T47D (cell line): ENCODE measurements at regions not wholly inside any gene's neighbourhood (a gene's known extent, or its start where the extent isn't known, plus 50 kb on each side); places are given as distances from the start of the nearest gene placed in this dataset.

Experiments used
- DNase-seq, 2 experiments: peaks; one replicate each; pipeline versions ENCODE4 v3.0.0 to v3.0.0-alpha.2; 2011 to 2012; ENCODE audit warnings: low read depth in 1 of 2, low spot score in 1 of 2
- JUND ChIP-seq: IDR thresholded peaks from 2 replicates; pipeline ENCODE4 v1.6.1; 2012; ENCODE audit warnings: low read depth
- in situ Hi-C: cut with HindIII; loops from 2 replicates; pipeline ENCODE4 v1.10.0; 2016; ENCODE audit warnings: low sequenced_read_pairs, low pct_unique_long_range_greater_than_20kb

DNA sequence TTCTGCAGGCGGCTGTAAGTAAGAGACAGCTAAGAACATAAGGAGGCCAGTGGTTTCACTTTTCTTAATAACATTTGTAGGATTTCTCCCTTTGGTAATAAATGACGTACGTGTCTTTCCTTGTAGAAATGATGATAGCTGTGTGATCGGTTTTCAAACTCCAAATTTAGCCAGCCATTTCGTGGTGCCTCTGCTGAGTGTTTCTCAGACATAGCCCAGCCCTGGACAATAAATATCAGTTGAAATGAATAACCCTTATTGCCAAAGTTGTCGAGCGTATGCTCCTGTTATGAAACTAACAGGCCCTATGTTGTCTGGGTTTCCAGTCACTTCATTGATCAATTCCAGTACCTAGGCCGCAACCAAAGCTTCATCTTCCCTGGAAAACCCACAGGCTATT lies 75.0 kb upstream of the MSX2 start:
- DNase-seq: no peak
- in situ Hi-C loops: no loop called here
- no peak for TF ChIP-seq JUND

DNA sequence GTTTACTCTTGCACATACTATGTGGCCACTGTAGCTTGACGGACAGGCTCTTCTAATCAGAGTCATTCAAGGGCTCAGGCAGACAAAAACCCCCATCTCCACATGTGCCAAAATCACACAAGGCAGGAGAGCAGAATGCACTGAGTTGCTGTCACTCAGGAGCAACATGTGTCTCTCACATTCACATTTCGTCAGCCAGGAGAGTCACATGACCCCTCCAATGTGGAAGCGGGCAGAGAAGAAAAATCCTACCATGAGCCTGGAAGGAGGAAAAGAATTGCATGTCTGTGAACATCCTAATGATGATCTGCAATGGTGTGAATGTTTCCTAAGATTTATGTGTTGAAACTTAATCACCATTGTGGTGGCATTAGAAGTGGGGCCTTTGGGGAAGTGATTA lies 69.9 kb upstream of the MSX2 start:
- no peak for DNase-seq
- no peak for TF ChIP-seq JUND
- in situ Hi-C loops: no loop called here

DNA sequence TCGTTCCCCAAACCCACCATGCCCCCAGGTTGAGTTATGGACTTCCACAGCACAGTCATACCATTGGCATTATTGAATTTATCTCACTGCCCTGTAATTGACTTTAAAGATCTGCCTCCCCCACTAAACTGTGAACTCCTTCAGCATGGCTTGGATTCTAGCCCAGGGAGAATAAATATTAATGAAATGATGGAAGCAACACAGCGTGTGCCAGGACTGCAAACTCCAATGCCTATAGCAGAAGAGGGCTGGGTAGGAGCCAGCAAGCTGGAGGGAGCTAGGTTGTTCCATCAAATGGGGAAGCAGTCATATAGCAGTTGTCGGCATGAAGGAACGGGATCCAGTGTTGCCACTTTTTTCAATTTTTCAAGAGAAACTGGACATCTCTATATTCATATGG lies 69.0 kb upstream of the MSX2 start:
- in situ Hi-C loops: no loop called here
- no peak for DNase-seq
- TF ChIP-seq JUND: no peak

DNA sequence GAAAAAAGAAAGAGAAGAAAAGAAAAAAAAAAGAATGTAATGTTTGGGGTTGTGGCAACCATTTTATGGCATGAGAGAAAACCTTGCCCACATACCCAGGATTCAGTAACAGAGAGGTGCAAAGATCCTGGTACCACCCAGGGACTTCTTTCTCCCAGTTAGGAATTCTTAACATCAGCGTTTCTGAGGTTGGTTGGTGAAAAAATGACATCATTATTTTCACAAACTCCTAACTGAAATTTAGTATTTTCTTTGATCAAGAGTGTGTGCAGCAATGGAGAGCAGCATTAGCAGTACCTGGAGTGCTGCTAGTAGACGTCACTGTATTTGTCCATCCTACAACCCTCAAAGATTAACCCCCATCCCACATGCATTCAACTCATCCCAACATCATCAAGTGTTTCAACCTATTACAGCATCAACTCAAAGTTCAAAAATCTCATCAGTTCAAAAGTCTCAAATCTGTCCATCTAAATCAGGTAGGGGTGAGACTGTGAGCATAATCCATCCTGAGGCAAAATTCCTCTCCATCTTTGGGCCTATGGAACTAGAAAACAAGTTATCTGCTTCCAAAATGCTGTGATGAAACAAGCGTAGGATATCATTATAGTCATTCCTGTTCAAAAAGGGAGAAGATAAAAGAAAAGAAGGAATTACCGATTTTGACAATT lies 60.1 kb upstream of the MSX2 start:
- DNase-seq: no peak
- in situ Hi-C loops: no loop called here
- TF ChIP-seq JUND: no peak

DNA sequence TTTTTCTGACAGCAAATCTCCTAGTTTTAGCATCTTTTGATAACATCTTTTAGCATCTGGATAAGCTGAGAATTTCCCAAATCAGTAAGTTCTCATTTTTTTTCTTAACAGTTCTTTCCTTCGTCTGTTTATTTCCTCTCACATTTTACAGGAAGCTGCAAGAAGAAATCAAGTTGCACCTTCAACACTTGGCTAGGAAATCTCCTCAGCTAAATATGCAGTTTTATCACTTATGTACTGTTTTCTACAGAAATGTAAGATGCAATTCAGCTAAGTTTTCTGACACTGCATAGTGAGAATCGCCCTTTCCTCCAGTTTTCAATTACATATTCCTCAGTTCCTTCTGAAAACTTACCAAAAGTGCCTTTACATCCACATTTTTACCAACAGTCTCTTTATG lies 59.0 kb upstream of the MSX2 start:
- no peak for TF ChIP-seq JUND
- DNase-seq: no peak
- in situ Hi-C loops: no loop called here

DNA sequence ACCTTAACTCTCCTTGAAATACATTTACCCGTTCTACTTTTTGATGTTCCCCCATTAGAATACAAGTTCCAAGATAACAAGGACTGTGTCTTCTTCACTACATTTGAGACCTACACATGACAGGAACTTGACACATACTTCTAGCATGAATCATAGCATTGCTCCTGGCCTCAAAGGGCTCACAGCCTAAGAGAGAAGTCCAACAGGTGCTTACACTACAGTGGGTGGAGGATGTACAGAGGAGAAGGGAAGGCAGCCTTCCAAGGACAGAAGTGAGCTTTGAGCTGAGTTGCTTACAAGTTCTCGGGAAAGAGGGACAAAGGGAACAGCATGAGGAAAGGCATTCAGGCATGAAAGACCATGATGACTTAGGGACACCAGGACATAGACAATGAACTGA lies 56.9 kb upstream of the MSX2 start:
- TF ChIP-seq JUND: no peak
- in situ Hi-C loops: no loop called here
- peak in 1 of 2 experiments; percentile 38 for DNase-seq

DNA sequence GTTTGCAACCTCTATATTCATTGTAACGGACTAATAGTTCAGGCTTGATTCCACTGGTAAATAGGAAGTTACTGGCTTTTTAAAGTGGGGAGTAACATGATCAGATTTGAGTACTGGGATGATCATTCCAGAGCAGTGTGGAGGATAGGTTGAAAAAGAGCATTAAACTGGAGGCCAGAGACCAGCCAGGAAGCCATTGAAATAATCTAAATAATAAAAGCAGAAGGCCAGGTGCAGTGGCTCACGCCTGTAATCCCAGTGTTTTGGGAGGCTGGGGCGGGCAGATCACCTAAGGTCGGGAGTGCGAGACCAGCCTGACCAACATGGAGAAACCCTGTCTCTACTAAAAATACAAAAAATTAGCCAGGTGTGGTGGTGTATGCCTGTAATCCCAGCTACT lies 56.0 kb upstream of the MSX2 start:
- TF ChIP-seq JUND: no peak
- in situ Hi-C loops: no loop called here
- no peak for DNase-seq
